GM18508 (cell line): ENCODE measurements at regions not wholly inside any gene's neighbourhood (a gene's known extent, or its start where the extent isn't known, plus 50 kb on each side); places are given as distances from the start of the nearest gene placed in this dataset.
"Not testable (repeated sequence)": the region's sequence is repeated elsewhere in the genome, so short reads cannot be mapped to it uniquely, and the experiment has no call there.

ENCODE experiments used
- ATAC-seq: cut with Tn5 transposase; IDR thresholded peaks from one replicate; pipeline ENCODE4 v1.9.1; 2021; ENCODE audit warnings: moderate number of reproducible peaks; ENCODE audit not compliant: insufficient read depth, unreplicated experiment

GRCh38 chr5:34188001-34188822, 145.2 kb upstream of the C1QTNF3 start:
- not testable (repeated sequence) for ATAC-seq

DNA sequence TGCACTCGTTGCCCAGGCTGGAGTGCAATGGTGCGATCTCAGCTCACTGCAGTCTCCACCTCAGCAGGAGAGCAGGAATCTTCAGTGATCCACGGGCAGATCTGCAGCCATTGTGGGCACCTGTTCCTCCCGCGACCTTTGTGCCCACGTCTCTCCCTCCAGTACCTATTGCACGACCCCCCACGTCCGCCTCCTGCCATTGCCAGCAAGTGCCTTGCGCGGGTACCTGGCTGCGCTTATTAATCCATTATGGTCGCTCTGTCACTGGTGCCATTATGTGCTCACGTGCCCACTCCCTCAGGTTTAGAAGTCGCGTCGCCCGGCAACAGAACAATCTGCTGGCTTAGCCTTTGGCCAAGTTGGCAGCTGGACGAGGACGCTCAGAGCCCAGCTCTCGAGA, 146.2 kb upstream of the C1QTNF3 start:
- not testable (repeated sequence) for ATAC-seq

GRCh38 chr5:34189752-34190411, 146.9 kb upstream of the C1QTNF3 start:
- not testable (repeated sequence) for ATAC-seq

DNA sequence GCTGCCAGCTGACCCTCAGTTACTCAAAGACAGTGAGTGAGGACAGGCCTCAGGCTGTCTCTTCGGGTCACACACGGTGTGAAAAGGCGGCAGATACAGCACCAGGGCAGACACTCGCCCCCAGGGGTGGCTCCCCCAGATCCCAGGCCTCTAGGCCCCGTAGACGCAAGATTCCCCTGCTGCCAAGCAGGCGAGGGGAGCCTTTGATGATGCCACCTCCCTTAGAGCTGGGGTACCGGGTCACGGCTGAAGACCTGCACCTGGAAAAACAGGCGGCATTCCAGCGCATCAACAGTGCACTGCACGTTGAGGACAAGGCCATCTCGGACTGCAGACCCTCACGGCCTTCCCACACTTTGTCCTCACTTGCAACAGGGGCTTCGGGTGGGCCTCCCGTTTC, 147.5 kb upstream of the C1QTNF3 start:
- not testable (repeated sequence) for ATAC-seq

DNA sequence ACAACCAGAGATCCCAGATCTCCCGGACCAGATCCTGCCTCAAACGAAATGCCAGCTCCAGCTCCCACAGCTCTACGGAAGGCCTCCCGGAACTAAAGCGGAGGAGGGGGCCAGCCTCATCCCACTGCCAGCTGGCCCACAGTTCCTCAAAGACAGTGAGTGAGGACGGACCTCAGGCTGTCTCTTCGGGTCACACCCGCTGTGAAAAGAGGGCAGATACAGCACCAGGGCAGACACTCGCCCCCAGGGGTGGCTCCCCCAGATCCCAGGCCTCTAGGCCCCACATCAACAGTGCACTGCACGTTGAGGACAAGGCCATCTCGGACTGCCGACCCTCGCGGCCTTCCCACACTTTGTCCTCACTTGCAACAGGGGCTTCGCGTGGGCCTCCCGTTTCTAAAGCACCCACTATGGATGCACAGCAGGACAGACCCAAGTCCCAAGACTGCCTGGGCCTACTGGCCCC, 148.3 kb upstream of the C1QTNF3 start:
- not testable (repeated sequence) for ATAC-seq

DNA sequence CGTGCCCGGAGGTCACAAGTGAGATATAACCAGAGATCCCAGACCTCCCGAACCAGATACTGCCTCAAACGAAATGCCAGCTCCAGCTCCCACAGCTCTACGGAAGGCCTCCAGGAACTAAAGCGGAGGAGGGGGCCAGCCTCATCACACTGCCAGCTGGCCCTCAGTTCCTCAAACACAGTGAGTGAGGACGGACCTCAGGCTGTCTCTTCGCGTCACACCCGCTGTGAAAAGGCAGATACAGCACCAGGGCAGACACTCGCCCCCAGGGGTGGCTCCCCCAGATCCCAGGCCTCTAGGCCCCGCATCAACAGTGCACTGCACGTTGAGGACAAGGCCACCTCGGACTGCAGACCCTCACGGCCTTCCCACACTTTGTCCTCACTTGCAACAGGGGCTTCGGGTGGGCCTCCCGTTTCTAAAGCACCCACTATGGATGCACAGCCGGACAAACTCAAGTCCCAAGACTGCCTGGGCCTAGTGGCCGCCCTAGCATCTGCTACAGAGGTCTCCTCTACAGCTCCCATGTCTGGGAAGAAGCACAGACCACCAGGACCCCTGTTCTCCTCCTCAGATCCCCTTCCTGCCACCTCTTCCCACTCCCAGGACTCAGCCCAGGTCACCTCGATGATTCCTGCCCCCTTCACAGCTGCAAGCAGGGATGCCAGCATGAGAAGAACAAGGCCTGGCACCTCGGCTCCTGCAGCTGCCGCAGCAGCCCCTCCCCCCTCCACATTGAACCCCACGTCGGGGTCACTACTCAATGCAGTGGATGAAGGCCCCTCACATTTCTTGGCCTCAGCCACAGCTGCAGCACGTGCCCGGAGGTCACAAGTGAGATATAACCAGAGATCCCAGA, 149.3 kb upstream of the C1QTNF3 start:
- not testable (repeated sequence) for ATAC-seq

GRCh38 chr5:34192923-34193262, 149.9 kb upstream of the C1QTNF3 start:
- not testable (repeated sequence) for ATAC-seq

DNA sequence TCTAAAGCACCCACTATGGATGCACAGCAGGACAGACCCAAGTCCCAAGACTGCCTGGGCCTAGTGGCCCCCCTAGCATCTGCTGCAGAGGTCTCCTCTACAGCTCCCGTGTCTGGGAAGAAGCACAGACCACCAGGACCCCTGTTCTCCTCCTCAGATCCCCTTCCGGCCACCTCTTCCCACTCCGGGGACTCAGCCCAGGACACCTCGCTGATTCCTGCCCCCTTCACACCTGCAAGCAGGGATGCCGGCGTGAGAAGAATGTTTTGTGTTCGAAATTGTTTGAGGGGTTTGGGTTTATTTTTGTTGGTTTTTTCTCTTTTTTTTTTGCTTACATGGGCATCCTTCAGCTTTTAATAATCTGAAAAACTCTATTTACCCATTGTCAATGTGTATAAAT, 150.3 kb upstream of the C1QTNF3 start:
- not testable (repeated sequence) for ATAC-seq

- not testable (repeated sequence) for ATAC-seq
Observed at GRCh38 chr5:34193804-34194203, 150.8 kb upstream of the C1QTNF3 start.

DNA sequence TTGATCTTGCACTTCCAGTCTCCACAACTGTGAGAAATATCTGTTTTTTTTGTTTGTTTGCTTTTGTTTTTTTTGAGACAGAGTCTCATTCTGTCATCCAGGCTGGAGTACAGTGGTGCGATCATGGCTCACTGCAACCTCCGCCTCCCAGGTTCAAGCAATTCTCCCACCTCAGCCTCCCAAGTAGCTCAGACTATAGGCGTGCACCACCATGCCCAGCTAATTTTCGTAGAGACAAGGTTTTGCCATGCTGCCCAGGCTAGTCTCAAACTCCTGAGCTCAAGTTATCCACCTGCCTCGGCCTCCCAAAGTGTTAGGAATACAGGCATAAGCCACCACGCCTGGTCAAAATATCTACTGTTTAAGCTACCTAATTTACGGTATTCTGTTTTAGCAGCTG, 153.1 kb upstream of the C1QTNF3 start:
- ATAC-seq: not testable (repeated sequence)

GRCh38 chr5:34205347-34205746, 162.3 kb upstream of the C1QTNF3 start:
- ATAC-seq: not testable (repeated sequence)

GRCh38 chr5:34217386-34217785, 174.4 kb upstream of the C1QTNF3 start:
- not testable (repeated sequence) for ATAC-seq

DNA sequence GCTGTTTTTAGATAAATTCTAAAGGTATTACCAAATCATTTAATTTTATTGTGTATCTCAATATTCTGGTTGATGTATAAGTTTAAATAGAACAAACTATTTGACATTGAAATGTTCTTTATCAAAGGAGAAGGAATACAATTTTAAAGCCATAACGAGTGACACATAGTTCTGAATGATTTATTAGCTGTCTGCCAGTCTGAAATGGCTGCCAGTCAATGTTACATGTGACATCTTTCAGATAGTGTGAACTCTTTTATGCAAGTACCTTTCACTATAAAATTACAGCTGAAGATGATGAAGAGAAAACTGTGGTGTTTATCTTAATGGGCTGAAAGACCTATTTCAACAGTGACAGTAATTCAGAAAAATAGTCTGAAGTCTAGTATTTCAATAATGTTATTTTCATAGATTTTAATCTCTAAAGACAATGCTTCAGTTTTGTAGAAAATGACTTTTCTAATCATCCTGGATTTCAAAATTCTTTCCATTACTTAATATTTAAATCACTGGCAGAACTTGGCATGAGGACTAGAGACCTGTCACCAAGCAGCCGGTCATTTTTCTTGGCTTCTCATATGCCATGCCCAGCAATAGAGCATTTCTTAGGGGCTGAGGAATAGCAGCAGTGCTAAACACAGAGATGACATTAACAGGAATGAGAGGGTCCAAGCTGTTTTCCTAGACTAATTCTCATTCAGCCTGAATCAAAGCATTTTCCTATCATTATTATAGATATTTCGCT, 178.5 kb upstream of the C1QTNF3 start:
- not testable (repeated sequence) for ATAC-seq

- not testable (repeated sequence) for ATAC-seq
Observed at GRCh38 chr5:34223158-34223557, 180.1 kb upstream of the C1QTNF3 start.

DNA sequence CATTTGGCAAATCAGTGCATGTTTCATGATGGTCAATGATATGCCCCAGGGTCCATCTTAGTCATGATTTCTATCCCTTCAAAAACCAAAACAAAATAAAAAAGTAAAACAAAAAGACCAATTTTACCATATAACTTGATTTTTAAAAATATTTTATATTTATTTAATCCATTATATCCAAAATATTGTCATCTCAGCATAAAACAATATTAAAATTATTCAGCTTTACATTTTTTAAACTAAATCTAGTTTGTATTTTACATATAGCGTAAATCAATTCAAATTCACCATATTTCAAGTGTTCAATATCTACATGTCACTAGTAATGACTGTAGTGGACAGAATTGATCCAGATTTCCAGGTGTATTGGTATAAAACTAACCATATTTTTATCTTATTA, 187.4 kb upstream of the C1QTNF3 start:
- ATAC-seq: not testable (repeated sequence)

- not testable (repeated sequence) for ATAC-seq
Observed at GRCh38 chr5:34243802-34244201, 200.8 kb upstream of the C1QTNF3 start.

DNA sequence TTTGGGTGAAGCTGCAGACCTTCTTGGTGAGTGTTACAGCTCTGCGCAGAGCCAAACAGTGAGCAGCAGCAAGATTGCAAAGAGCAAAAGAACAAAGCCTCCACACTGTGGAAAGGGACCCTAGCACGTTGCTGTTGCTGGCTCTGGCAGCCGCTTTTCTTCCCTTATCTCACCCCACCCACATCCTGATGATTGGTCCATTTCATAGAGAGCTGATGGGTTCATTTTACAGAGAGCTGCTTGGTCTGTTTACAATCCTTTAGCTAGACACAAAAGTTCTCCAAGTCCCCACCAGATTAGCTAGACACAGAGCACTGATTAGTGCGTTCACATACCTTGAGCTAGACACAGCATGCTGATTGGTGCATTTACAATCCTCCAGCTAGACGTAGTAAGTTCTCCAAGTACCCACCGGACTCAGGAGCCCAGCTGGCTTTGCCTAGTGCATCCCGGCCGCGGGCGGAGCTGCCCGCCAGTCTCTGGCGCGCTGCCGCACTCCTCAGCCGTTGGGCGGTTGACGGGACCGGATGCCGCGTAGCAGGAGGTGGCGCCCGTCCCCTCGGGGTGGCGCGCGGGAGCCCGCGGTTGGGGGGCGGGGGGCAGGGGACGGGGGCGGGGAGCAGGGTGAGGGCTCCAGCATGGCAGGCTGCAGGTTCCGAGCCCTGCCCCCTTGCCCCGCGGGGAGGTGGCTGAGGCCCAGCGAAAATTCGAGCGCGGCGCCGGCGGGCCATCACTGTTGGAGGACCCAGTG, 201.4 kb upstream of the C1QTNF3 start:
- not testable (repeated sequence) for ATAC-seq

DNA sequence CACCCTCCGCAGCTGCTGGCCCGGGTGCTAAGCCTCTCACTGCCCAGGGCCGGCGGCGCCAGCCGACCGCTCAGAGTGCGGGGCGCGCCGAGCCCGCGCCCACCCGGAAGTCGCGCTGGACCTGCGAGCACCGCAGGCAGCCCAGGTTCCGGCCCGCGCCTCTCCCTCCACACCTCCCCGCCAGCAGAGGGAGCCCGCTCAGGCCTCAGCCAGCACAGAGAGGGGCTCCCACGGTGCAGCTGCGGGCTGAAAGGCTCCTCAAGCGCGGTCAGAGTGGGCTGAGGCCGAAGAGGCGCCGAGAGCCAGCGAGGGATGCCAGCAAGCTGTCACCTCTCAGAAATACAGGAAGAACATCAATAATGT, 202.0 kb upstream of the C1QTNF3 start:
- not testable (repeated sequence) for ATAC-seq

GRCh38 chr5:34245813-34246212, 202.8 kb upstream of the C1QTNF3 start:
- not testable (repeated sequence) for ATAC-seq
